NB4 (cell line): ENCODE measurements at regions not wholly inside any gene's neighbourhood (a gene's known extent, or its start where the extent isn't known, plus 50 kb on each side); places are given as distances from the start of the nearest gene placed in this dataset.

Experiments
- CTCF ChIP-seq: IDR thresholded peaks from one replicate; pipeline ENCODE4 v1.5.1; 2012; ENCODE audit warnings: low read depth, low read length
- MYC ChIP-seq: IDR thresholded peaks from 2 replicates; pipeline ENCODE4 v1.6.1; 2011; ENCODE audit warnings: low read depth, low read length
- POLR2A ChIP-seq: IDR thresholded peaks from 2 replicates; pipeline ENCODE4 v1.6.1; 2011; ENCODE audit warnings: mild to moderate bottlenecking; ENCODE audit not compliant: insufficient read length; ENCODE audit errors: extremely low read depth

GRCh38 chr10:43727935-43728334 lies 79.3 kb upstream of the ZNF32 start:
- TF ChIP-seq CTCF (no peak), MYC (no peak), POLR2A (no peak)
